HG03571 (cell line): ENCODE measurements at regions not wholly inside any gene's neighbourhood (a gene's known extent, or its start where the extent isn't known, plus 50 kb on each side); places are given as distances from the start of the nearest gene placed in this dataset.
"Not testable (repeated sequence)": the region's sequence is repeated elsewhere in the genome, so short reads cannot be mapped to it uniquely, and the experiment has no call there.

ENCODE experiments used
- ATAC-seq: cut with Tn5 transposase; IDR thresholded peaks from one replicate; pipeline ENCODE4 v1.9.1; 2021; ENCODE audit not compliant: unreplicated experiment

DNA sequence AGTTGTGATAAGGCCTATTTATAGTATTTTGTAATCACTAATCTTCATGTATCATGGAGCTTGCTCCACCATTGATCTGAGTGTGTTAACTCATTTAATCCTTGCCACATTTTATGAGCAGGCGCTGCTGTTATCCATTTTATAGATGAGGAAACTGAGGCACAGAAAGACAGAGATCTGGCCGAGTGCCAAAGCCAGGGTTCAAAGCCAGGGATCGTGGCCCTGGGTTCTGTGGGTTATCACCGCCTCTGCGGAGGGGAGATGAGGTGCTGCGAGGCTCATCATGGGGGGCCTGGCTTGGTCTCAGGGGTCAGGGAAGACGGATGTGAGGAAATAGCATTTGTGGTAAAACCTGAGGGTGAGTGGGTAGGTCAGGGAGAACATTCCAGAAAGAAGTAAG is 193.9 kb downstream of the KLRB1 start:
- not testable (repeated sequence) for ATAC-seq

DNA sequence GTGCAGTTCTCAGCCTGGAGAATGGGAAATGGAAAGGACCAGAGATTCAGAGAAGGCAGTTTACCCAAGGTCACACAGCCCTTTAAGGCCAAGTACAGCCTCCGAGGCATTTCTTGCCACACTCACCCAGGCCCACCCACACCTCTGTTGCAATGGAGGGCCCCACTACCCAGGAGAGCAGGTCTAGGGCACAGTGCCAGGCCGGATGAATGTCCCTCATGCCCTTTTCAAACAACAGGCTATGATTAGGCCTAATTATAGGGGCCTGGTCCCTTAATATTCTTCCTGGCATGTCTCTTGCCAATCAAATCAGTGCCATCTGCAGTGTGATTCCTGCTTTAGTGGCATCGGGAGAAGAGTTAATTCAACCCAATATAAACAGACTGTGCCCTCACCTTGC is 195.3 kb downstream of the KLRB1 start:
- not testable (repeated sequence) for ATAC-seq

GRCh38 chr12:9411616-9412268 is 196.0 kb downstream of the KLRB1 start:
- ATAC-seq, result not testable (repeated sequence)

- ATAC-seq, result not testable (repeated sequence)
Observed at GRCh38 chr12:9407425-9407748, 199.2 kb upstream of the PZP start.

GRCh38 chr12:9406564-9407424 is 198.6 kb upstream of the PZP start:
- ATAC-seq, result no peak

DNA sequence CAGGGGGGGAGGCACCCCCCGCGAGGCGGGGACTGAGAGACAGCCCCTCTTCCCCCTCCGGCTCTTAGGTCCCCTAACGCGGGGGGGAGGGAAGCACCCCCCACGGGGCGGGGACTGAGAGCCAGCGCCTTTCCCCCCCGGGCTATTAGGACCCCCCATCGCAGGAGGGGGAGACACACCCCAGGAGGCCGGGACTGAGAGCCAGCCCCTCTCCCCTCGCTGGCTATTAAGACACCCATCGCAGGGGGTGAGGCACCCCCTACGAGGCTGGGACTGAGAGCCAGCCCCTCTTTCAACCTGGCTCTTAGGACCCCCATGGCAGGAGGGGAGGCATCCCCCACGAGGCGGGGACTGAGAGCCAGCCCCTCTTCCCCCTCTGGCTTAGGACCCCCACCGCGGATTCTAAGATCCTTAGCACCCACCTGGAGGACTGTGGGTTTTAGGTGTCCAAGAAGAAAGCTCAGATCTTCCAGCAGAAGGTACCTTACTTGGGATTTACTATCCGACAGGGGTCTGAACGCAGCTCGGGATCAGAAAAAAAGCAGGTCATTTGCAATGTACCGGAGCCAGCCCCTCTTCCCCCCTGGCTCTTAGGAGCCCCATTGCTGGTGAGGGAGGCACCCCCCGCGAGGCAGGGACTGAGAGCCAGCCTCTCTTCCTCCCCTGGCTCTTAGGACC is 197.8 kb upstream of the PZP start:
- ATAC-seq, result no peak

- no peak for ATAC-seq
Observed at GRCh38 chr12:9404469-9405260, 196.5 kb upstream of the PZP start.

DNA sequence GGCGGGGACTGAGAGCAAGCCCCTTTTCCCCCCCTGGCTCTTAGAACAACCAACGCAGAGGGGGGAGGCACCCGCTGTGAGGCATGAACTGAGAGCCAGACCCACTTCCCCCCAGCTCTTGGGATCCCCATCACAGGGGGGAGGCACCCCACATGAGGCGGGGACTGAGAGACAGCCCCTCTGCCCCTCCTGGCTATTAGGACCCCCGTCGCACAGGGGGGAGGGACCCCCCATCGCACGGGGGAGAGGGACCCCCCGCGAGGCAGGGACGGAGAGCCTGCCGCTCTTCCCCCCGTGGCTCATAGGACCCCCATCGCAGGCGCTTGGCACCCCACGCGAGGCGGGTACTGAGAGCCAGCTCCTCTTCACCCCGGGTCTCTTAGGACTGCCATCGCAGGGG is 195.8 kb upstream of the PZP start:
- no peak for ATAC-seq

DNA sequence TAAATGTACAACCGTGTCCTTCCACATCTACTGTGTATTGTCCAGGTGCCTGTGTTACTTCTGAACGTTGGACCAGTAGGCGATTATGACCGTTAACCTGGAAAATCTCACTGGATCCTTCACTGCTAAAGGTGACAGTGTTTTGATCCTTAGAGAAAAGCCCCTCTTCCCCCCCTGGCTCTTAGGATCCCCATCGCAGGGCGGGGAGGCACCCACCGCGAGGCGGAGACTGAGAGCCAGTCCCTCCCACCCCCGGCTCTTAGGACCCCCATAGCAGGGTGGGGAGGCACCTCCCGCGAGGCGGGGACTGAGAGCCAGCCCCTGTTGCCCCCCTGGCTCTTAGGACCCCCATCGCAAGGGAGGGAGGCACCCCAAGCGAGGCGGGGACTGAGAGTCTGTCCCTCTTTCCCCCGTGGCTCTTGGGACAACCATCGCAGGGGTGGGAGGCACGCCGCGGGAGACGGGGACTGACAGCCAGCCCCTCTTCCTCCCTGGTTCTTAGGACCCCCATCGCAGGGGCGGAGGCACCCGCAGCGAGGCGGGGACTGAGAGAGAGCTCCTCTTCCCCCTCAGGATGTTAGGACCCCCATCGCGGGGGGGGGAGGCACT is 194.3 kb upstream of the PZP start:
- ATAC-seq, result not testable (repeated sequence)

GRCh38 chr12:9396367-9396766 is 188.2 kb upstream of the PZP start:
- not testable (repeated sequence) for ATAC-seq

DNA sequence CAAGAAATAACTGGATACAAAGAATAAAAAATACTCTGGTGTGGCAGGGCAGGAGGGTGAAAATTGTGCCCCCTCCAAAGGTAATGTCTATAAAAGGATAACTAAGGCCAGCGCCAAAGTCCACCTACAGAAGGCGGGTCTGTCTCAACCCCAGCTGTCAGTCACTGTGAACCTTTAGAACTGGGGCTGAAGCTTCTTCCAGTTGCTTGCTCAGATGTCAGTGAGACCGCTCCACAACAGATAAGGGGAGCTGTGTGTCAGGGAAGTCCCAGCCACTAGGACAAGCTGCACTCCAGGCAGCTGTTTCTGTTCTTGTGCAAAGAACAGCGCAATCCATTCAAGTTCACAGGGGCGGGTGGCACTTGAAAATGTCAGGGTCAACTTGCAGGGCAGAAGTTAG is 187.0 kb upstream of the PZP start:
- ATAC-seq, result not testable (repeated sequence)

GRCh38 chr12:9392842-9393241 is 184.6 kb upstream of the PZP start:
- no peak for ATAC-seq

GRCh38 chr12:9391815-9392214 is 183.6 kb upstream of the PZP start:
- no peak for ATAC-seq

DNA sequence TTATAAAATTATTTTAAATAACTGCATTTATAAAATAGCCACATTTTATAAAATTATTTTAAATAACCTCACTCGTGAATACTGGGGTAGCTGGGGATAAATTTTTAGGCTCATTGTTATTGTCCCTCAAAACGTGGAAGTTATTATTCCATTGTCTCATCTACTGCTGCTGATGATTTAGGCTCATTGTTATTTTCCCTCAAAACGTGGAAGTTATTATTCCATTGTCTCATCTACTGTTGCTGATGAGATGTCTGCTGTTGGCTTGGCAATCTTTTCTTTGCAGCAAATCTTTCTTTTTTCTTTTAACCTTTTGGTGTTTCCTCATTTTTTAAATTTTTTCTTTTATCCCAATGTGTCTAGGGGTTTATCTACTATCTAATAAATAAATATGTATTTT is 182.6 kb upstream of the PZP start:
- ATAC-seq, result no peak

GRCh38 chr12:9389796-9390195 is 181.6 kb upstream of the PZP start:
- no peak for ATAC-seq

DNA sequence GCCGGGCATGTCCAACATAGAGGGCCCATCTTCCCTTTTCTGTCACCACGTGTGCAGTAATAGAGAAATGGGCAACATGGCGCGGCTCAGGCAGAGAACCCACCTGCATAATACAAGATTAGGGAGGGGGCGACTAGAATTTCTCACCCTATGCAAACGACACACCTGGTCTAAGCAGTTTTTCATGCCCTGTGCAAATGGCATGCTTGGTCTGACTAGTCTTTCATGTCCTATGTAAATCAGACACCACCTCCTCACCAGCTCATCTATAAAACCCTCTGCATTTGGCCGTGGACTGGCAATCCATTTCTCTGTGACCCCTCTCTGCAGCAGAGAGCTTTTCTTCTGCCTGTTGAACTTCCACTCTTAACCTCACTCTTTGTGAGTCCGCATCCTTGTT is 180.2 kb upstream of the PZP start:
- no peak for ATAC-seq

GRCh38 chr12:9387450-9387849 is 179.3 kb upstream of the PZP start:
- no peak for ATAC-seq

DNA sequence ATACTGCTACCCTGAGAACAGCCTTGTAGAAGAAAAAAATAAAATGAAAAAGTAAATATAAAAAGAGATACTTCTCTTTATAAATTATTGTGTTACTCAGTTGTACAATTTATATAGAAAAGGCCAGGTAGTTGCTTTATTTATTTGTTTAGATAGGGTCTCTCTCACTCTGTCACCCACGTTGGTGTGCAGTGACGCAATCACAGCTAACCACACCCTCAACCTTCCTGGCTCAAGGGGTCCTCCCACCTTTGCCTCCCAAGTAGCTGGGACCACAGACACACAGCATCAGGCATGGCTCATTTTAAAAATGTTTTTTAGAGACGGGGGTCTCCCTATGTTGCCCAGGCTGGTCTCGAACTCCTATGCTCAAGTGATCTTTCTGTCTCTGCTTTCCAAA is 175.4 kb upstream of the PZP start:
- ATAC-seq, result no peak

- ATAC-seq, result no peak
Observed at GRCh38 chr12:9381619-9382018, 173.4 kb upstream of the PZP start.

- no peak for ATAC-seq
Observed at GRCh38 chr12:9380650-9381049, 172.5 kb upstream of the PZP start.
